GM21367 (cell line): ENCODE measurements at regions not wholly inside any gene's neighbourhood (a gene's known extent, or its start where the extent isn't known, plus 50 kb on each side); places are given as distances from the start of the nearest gene placed in this dataset.

Experiments used
- ATAC-seq: cut with Tn5 transposase; IDR thresholded peaks from one replicate; pipeline ENCODE4 v1.9.1; 2021; ENCODE audit not compliant: unreplicated experiment

DNA sequence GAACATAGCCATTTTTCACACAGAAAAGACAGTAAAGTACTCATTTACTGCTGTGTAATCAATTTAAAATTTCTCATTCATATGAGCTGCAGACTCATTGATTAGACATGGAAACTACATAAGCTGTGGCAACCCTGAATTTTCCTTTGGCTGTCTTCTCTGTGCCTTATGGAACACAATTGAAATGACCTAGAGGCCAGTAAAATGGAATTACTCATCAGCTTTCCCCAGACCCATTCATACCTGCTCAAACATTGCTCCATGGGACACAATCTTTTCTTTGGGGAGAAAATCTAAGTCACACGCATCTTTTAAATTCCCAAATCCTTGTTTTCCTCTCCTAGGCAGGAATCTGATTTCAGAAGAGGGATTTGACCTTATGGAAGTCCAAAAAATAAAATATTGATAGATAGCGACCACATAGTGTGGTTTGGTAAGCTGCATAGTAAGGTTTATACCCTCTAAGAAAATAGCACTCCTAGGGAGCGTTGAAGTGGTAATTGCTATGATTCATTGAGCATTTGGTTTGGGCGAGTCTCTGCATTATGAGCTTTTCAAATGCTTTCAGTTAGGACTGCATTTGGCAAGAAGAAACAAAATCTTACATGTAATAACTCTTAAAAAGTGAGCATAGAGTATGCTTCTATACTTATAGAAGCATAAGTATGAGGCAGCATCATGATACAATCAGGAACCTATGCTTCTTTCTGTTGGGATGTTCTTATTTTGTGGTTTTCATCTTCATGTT lies 243.4 kb upstream of the GADL1 start:
- no peak for ATAC-seq

DNA sequence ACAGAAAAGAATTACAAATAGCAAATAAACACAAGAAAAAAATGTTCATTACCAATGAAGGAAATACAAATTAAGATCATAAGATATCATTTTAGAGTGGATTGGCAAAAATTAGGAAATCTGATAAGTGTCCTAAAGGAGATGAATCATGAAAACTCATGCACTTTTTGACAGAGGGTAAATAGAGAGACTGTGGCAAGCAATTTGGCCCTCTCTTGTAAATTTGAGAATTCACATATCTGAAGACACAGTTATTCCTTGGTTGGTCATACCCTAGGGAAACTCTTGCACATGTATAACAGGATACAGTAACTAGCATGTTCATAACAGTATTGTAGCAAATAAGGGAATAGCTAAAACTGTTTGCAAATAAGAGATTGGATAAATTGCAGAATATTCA lies 246.0 kb upstream of the GADL1 start:
- no peak for ATAC-seq

GRCh38 chr3:31142139-31142538 lies 247.7 kb upstream of the GADL1 start:
- no peak for ATAC-seq

DNA sequence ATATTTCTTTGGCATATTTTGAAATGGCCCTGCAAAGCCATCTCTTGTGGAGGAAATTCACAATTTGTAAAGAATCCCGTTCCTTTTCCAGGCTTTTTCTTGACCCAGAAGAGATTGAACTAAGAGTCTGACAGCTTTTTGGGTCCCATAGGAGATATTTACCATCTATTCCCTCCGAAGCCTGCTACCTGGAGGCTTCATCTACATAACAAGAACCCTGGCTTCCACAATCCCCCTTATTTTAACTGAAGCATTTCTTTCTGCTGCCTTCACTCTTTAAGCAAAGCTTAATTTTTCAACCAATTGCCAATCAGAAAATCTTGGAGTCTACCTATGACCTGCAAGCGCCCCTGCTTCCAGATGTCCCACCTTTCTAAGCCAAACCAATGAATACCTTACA lies 248.1 kb upstream of the GADL1 start:
- no peak for ATAC-seq

GRCh38 chr3:31145062-31145461 lies 250.6 kb upstream of the GADL1 start:
- no peak for ATAC-seq

DNA sequence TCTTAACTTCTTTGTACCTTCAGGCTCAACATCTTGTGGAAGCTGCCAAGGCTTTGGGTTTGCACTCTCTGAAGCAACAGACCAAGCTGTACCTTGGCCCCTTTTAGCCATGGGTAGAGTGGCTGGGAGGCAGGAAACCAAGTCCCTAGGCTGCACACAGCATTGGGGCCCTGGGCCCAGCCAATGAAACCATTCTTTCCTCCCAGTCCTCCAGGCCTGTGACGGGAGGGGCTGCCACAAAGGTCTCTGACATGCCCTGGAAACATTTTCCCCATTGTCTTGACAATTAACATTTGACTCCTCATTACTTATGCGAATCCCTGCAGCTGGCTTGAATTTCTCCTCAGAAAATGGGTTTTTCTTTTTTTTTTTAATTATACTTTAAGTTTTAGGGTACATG lies 253.1 kb upstream of the GADL1 start:
- ATAC-seq = no peak

DNA sequence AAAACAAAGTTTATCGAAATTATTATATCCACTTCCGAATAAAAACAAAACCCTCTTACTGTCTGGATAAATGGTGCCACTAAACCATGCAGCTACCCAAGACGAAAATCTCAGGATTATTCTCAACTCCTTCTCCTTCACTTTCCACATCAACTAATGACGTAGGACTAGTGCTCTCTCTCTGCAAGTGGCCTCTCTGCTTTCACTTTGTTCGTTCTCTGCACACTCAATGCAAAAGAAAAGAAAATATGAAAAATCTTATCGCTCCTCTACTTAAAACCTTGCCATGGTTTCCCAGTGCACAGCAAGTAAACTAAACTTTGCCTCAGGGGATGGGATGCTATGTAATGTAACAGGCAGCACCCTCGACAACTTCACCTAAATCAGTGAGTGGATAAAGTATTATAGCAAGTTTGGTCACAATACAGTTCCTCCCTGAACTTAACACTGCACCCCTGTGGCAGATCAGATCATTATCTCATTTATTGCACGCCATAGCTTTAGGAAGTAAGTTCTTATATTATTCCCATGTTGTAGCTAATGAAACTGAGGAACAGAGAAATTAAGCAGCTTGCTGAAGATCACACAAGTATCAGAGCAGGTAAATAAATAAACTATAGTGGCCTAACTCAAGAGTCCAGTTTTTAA lies 262.7 kb upstream of the GADL1 start:
- ATAC-seq = no peak

DNA sequence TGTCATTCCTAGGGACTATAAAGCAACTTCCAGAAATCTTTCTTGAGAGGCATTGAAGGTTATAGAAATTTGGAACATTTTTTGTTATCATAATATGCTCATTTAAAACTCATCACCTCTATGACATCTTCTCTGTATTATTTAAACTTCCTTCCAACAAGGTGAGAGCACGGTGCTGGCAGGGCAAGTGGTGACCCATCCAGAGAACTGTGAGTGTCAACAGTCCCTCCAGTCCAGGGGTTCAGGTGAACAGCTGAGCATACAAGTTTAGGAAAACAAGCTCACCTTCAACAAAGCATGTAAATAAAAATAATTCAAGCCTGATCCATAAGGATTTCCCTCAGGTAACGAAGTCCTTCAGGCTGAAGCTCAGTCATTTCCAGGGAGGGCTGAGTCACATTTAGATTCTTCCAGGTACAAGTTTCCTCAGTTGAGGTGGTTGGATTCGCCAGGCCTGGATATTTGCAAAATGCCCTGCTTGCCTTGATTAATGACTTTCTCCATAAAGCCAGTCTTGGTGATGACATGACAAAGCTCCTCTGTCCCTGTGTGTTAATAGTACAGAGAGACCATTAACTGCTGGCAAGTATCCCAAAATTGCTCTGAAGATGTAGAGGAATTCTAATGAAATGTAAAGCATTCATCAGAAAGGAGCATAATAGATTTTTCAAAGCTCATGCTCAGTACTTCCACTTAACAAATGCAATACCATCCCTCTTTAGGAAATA lies 263.6 kb upstream of the GADL1 start:
- ATAC-seq = no peak

DNA sequence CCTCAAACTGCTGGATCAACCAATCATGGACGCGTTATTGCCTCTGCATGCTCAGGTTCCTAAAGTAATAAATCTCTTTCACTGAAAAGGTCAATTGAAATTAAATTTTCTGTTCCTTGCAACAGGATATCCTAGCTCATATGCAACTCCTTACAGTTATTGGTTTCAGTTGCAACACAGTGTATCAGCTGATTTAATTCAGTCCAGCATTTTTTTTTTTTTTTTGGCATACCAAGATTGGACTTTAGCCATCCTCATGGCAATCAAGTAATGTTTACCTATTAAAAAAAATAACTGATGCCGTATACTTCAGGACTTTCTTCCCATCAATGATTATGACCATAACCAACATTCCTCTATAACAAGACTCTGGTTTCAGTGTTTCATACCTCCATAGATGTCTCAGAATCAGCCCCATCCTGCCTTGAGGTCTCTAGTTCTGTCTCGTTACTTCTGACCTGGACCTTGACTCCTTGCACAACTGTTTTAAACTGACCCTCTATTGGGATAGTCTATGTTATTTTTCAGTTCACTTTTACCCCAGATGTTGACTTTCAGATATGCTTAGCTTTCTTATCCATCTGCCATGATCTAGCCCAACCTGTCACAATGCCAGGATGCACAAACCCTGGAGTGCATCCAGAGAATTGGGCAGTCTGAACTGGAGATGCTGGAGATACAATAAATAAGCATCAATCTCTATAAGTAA lies 265.0 kb upstream of the GADL1 start:
- ATAC-seq = no peak

DNA sequence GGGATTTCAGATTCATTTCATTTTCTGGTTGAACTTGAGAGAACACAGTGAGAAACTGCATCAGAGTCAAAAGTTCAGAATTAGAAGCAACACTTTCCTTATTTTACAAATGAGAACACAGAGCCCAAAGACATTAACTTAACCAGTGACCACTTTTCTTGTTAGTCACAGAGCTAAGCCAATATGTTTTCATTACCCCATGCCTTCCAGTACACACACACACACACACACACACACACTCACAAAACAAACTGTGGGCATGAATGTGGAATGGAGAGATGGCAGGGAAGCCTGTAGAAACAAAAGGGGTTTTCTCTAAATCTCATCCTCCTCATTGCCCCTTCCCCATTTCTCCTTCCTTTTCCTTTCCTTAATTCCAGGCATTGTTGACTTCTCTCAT lies 267.4 kb upstream of the GADL1 start:
- ATAC-seq = no peak

DNA sequence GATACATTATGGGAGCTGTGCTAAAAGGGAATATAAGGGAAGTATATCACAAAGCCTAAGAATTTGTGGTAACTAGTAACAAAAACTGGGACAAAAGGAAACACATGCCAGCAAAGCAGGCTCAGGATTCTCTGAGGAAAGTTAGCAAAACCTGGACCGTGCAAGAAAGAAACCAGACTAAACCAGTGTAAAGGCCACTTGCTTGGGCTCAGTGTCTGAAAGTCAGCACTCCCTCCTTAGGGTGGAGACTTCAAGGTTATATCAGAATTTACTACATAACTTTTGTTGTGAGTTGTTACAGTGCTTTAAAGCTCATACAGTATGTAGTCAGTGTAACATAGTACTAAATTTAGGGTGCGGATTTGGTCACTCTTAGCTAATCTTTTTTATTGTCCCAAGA lies 269.9 kb upstream of the GADL1 start:
- no peak for ATAC-seq

DNA sequence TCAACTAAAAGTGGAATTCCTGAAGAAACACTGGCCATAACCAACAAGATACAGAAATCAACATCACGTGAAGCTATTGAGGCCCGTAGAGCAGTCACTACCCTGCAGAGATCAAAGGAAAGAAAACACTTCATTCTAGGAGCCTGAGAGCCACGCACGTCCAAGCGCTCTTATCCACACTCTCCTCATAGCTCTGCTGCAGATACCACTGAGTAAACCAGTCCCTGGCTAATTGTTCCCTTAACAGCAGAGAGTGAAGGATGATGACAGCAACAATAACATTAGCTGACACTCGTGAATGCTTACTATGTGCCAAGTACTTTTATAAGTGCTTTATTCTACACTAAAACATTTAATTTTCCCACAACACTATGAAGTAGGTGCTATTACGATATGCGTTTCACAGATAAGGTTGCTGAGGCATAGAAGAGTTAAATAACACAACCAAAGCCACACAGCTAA lies 271.0 kb upstream of the GADL1 start:
- no peak for ATAC-seq

- ATAC-seq = no peak
Measured at GRCh38 chr3:31166249-31166885, 271.9 kb upstream of the GADL1 start.

GRCh38 chr3:31167666-31168065 lies 273.2 kb upstream of the GADL1 start:
- no peak for ATAC-seq

- ATAC-seq = no peak
Measured at GRCh38 chr3:31170932-31171670, 276.6 kb upstream of the GADL1 start.

GRCh38 chr3:31172336-31172735 lies 277.9 kb upstream of the GADL1 start:
- no peak for ATAC-seq

DNA sequence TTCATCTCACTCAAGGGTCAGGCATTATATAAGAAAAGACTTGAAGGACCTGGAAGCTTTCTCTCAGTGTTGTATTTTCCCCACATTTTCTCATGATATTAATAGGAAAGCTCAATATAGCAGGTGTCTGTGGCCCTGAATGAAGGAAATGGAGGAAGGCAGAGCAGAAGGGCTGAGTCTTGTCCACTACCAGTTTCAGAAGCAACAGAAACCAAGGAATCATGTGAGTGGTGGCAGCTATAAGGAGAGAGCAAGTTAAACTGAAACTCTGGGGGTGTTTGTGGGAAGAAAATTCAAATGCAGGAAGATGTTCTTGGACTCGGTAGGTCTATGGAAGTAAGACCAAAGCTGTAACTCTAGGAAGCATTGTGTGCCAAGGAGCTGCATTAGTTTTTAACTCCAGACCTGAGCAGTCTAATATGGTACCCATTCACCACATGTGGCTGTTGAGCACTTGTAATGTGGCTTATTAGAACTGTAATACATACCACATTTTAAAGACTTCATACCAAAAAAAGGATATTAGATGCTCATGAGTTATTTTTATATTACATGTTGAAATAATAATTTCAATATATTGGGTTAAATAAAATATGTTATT lies 278.8 kb upstream of the GADL1 start:
- no peak for ATAC-seq

GRCh38 chr3:31174079-31174478 lies 279.6 kb upstream of the GADL1 start:
- ATAC-seq = no peak

- ATAC-seq = no peak
Measured at GRCh38 chr3:31176045-31176444, 281.6 kb upstream of the GADL1 start.

DNA sequence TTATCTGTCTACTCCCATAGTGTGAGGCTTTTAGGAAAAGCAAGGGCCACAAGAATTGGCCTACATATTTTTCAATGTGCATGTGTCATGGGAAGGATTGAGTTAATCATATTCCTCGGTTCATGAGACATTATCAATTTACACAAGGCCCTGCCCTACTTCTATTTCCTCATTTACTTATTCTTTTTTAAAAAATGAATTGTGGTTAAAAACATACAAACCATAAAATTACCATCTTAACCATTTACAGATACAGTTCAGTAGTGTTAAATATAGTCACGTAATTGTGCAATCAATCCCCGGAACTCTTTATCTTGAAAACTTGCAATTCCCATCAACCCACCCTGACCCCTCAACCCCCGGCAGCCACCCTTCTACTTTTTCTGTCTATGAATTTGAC lies 284.0 kb upstream of the GADL1 start:
- ATAC-seq = no peak
